SKM-1 treated with dmso at 0.1 percent for 144 hours (cell line): ENCODE measurements at regions not wholly inside any gene's neighbourhood (a gene's known extent, or its start where the extent isn't known, plus 50 kb on each side); places are given as distances from the start of the nearest gene placed in this dataset.

Source experiments
- DNase-seq: peaks from one replicate; lab custom pipeline; 2025; ENCODE audit not compliant: unreplicated experiment; lab: John Stamatoyannopoulos, UW

DNA sequence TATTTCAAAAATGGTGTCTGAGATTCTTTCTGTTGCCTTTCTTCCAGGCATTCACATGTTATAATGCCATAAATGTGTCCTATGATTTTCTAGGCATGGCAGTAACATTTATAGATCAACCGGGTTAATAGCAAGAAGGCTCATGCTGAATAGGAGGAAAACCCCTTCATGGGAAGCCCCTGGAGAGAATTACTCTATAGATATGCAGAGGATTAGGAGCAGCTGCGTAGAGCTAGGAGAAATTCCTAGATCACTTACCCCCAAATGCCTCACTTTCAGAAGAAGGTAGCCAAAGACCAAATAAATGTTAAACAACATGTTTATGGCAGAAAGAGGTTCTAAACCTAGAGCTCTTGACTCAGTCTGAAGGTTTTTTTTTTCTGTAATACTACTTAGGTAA lies 153.4 kb upstream of the CTNNA2 start:
- DNase-seq: no peak

DNA sequence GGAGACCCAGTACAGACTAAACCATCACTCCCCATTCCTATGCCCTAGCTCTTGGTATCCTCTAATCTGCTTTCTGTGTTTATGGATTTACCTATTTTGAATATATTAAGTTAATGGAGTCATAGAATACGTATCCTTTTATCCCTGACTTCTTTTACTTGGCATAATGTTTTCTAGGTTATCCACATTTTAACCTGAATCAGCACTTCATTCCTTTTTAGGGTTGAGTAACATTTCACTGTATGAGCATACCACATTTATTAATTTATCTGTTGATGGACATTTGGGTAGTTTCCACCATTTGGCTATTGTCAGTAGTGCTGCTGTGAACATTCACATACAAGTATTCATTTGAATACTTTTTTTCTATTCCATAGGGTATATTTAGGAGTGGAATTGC lies 157.3 kb upstream of the CTNNA2 start:
- DNase-seq: no peak

DNA sequence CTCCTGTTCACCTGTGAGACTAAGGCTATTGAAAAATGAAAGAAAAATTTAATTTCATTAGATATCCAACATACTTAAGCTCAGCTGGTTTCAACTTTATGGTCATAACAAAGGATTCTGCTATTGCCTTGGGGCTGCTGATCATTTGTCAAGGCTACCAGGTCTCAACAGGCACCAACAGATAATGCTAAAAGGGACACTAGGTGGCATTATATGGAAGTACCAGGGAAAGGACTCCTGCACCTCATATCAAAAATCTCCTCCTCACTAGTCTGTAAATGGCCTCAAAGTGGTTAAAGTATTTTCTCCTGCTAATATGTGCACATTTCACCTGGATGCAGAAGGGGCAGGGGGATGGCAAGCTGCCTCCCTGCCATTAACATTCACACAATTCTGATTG lies 167.9 kb upstream of the REG3A start:
- DNase-seq: no peak

DNA sequence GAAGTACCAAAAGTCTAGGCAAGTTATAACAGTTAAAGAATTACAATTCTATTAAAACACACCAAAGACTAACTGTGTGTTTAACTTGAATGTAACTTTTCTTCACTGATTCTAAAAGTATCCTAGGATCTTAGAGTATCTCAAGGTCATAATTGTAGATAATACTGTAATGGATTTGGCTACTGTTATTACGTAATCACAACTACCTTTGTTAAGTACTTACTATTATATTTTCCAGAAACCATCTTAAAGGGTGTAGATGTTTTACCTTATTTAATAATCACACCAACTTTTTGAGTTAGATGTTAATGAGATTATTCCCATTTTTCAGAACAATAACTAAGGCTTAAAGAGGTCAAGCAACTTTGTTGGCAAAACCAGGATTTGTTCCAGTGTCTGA lies 161.3 kb upstream of the REG3A start:
- DNase-seq: no peak

DNA sequence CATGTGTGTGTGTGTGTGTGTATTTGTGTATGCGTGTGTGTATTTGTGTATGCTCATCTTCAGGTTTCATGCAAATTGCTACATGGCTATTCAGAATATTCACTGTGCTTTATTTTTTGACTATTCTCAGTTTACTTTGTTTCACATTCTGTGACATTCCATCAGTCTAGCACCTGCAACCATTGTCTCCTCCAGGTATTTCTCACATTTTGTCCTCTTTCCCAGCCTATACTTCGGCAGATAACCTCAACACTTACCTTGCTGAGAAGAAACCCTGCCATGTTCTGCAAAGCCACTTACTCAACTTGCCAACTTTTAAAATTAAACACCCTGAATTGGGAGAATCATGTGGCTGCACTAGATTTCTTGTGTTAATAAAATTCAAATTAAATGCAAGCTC lies 135.4 kb upstream of the REG3A start:
- no peak for DNase-seq

DNA sequence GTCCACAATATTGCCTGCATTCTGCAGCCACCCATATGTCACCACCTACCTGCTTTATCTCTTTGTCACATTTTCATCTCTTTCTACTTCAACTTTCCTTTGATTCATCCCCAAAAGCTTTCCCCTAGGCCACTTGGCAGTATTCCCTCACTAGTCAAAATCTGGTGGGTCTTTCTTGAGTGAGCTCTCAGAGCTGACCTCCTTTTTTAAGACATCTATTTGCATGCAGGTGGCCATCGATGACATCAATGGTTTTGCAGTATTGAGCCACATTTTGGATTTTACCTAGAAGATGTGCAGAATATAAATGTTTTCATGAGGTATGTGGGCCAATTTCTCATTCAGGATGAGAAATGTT lies 133.4 kb upstream of the REG3A start:
- no peak for DNase-seq

DNA sequence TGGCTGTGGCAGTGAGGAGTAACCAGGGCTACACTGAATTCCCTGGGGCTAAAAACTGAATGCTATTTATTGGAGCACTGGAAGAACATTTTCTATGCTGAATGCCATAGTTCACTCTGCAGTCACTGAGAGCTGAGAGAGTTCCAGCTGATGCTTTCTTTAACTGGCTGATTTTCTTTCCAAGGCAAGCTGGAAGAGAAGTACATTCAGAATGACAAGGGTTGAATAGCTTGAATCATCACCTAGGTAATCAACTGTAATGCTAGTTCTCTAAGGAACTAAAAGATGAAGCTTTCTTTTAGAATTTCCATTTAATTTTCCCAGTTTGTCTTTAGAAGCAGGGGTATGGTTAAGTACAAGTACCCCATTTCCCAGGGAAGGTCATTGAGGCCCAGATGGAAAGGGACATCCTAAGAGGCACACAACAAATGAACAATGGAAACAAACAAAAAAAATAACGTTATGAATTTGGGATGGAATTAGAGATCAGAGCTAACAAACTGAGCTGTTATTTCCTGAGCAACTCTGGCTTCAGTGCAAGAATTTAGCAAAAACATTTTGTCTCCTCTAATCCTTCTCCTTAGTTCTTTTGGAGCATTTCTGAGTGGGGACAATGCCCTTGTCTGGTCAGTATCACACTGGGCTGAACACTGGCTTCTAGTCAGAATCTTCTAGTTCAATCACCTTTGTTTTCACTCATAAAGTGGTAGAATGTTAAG lies 132.8 kb upstream of the REG3A start:
- no peak for DNase-seq

DNA sequence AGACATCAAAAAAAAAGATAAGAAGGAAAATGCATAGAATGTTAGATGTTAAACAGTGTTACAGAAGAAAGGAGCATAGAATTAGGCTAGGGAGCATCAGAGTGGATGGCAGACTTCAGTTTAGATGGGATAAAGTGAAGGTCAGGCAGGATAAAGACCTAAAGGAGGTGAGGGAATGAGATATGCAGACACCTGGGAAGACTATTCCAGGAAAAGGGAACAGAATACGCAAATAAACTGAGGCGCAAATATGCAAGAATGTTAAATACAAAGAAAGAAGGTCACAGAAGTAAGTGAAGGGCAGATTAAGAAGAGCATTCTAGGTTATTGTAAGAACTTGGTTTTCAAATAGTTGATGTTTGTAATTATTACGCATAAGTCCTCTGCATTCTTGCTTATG lies 116.3 kb upstream of the REG3A start:
- no peak for DNase-seq

DNA sequence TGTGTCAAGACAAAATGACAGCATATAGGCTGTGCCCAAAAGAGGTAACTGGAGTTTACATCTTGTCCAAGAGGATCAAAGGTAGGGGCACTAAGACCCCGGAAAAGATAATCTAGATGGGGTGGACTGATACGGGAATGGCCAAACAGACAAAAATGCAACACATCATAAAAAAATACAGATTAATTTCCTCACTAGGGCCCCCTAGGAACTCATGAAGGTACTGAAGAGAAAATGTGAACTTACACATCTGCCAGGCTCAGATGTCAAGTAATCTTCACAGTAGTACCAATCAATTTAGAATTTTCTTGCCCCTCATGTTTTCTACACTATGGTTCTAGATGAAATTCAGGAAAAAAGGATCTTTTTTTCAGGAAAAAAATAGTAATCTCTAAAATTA lies 115.6 kb upstream of the REG3A start:
- no peak for DNase-seq

DNA sequence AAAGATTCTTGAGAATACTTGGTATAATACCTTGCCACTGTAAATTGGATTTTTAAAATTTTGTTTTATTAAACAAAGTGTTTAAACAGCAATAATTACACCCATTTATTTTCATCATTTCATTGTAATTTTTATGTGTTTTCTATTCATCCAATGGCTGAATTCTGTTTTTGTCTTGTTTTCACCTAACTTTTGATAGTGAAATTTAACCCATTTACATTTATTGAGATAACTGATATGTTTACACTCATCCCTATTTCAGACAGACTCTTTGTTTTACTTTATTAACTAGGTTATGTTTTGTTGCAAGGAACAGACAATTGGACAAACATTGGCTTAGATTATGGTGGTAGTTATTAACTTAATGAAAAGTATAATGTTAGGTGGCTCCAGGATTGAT lies 113.1 kb upstream of the REG3A start:
- DNase-seq: no peak

DNA sequence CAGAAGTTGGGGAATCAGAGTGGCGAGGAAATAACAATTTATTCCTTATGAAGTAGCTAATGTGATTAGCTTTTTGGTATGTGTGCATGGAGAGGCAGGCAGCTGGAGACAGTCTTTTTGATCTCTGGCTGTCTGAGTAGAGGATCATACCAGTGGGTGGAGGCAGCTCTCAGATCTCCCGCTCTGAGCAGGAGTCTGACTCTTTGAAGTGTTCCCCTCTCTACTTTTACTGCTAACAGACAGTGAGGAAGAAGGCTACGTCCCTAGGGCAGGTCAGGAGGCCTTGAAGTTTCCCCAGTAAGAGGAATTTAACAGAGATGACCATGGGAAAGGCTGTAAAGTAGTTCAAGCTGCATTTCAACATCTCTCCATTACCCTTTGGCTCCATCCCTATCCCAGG lies 111.9 kb upstream of the REG3A start:
- DNase-seq: no peak

DNA sequence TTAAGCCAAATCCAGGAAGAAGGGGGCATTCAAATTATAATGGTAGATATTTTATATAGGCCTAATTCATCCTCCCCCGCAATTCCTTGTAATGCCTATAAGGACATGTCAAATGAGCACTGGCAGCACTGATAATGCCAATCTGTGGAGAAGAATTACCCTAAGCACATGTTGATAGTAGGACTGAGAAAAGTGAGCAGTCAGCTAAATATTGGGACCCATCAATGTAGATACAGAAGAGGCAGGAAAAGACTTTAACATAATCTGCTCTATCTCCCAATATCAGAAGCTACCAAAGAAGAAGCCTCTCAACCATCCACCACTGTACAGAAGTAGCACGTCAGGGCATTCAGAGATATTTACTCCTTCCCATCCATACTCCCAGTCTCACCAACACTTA lies 101.3 kb upstream of the REG3A start:
- DNase-seq: no peak

DNA sequence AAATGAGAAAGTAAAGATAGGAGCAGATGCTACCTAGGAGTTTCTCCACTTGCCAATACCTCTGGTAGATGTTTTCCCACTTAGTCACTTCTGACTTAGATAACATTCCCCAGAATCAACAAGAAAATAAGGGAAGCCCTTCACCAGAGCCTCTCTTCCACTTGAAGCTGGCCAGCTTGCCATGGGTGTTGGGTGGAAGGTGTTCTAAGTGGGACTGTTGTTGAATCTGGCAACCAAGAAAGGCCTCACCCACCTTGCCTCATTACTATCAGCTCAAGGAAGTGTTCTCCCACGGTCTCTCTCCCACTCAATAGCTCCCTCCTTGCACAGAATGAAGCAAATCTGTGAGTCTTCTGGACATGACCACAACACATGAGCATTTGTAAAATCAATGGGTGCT lies 100.4 kb upstream of the REG3A start:
- no peak for DNase-seq

DNA sequence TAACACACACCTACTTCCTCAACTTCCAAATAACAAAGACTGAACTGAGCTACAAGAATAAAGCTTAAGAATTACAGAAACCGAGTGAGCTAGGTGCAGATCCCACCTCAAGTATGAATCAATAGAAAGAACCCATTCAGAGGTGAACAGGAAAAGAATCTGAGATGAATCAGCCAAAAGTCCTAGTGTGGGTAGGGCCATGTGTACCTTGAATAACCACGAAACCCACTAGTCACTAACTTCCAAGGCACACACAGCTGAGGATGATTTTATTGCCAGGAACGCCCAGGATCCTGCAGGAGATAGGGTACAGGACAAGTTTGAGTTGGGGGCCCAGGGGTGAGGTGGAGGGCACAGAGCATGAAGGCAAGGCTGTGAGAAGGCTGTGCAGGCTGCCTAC lies 99.7 kb upstream of the REG3A start:
- no peak for DNase-seq

DNA sequence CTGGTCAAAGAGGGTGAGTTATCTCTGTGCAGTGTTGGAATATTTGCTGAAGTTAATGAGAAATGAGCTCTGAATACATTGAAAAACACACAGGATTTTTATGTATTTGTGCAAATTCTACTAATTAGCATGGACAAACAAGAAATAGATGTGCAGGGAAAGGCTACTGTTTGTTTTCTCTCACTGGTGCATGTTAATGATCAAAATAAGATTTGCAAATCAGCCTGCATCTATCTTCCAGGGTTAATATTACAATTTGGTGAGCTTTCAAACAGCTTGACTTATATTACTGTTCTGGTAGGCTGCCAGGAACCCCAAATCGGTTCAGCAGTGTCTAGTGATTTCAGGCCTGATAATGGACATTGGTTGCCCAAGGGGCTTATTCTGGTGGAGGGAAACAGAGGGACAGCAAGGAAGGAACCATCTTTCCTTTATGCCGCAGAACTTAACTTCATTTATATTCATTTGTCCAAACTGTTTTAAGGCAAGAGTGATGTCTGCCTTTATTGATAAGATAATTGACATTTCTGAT lies 93.8 kb upstream of the REG3A start:
- no peak for DNase-seq

DNA sequence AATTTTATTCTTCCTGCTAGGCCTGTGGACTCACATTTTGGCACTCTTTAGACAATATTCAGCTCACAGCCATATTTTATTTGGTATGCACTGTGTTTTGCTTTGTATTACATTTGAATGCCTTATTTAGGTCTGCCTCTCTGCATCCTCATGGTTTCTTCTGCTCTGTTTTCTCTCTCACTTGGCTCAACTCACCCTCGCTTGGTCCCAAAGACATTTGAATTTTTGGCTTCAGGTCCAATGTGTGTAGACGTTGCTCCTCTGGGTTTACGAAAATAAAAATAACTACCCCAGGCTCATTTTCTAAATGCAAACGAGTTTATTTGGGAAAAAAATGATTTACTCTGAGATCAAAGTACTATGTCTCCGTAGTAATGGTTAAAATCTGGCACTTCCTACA lies 91.1 kb upstream of the REG3A start:
- DNase-seq: no peak

DNA sequence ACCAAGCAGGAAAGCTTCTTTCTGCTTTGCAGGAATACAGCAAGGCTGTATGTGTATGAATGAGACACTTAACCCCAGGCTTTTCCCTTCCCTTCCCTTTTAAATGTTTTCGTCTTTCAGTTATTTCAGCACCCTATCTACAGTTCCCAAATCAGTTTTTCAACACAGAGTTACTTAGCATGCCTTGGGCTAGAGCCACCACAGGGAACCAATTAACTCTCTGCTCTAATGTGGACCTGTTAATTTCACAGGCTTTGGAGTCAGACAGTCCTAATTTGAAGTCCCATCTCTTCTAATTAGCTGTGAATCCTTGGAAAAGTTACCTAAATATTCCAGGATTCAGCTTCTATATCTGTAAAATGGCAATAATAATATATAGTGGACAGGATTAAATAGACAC lies 89.2 kb upstream of the REG3A start:
- no peak for DNase-seq

DNA sequence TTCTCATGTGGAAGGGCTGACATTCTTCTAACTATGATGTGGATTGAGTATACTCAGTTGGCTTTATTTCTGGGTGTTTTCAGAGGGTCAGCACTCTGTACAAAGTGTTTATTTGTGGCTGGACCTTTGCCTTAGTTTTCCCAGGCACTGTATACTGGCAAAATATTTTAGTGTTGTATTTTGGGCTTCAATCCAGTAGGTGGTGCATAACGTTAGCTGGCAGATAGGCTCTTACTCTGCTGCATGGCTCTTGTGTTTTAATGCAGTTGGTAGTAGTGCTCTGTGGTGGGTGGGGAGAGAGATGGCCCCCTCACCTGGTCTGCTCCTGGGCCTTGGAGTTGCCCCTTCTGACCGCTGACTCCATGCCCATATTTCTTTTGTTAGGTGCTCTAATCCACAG lies 75.6 kb upstream of the REG3A start:
- no peak for DNase-seq

DNA sequence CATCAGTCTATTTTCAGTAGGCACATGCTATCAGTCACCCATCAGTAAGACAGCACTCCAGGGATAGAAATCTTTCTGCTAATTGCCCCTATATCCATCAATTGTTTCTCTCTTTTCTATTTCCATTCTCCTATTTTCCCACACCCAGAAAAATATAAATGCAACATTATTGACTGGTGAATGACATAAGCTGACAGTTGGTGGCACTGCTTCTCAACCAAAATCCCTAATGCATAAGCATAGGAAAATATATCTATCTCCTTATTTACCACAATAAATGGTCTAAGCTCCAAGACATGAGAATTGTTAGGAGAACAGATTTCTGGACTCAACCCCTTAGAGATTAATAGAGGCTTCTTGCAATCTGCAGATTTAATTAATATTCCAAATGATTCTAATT lies 64.0 kb upstream of the REG3A start:
- no peak for DNase-seq

DNA sequence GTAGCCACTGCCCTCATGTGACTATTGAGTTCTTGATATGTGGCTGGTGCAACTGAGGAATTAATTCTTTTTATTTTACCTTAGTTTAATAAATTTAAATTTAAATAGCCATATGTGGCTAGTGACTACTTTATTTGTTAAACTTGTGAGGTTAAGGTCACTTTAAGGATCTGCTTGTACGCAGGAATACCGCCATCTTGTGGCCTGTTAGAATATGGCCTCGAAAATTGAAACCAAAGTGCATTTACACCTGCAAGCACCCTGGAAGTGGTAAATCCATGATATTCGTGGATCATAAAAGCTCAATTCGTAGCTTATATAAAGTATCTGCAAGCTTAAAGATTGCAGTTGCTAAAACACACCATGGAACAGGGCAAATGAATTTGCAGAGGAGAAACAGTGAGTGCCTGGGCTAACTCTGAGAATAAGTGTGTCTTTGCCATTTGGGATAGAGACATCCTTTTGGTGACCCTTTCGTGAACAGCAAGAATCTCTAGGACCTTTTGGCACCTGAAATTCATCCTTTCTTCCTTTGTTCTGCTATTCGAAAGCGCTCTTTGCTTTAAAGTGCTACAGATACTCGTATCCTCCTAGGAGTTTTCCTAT lies 59.9 kb upstream of the REG3A start:
- peak; percentile 47 for DNase-seq

DNA sequence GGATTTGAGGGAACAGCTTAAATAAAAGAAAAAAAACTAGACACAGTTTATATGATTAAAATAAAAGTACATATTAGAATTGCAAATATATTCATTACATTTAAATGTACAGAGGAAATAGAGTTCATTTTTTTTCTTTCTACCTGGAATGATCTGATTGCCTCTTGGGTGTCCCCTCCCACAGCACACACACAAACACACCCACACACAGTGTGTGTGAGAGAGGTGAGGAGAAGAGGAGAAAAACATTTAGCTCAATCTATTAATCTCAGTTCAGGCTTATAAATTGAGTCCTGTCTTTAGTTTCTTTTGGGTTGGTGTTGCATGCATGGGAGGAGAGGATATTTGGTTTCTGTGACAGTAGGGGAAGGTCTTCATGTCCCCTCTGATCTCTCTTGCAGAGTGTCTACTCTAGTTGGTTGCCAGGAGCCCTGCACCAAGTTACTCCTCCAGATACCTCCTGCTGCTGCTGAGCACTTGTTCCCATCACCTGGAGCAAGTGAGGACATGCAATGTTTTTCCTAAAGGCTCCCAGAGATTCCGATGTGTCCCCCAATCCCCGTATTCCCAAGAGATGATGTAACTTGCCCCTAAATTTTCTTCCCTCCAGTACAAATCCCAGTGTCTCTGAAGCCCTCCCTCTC lies 50.8 kb upstream of the REG3A start:
- DNase-seq: no peak
